NCI-H2196 treated with DMSO at 0.1 percent for 48 hours (cell line): ENCODE measurements at regions not wholly inside any gene's neighbourhood (a gene's known extent, or its start where the extent isn't known, plus 50 kb on each side); places are given as distances from the start of the nearest gene placed in this dataset.

Experiments used
- DNase-seq: peaks from one replicate; lab custom pipeline; 2025; ENCODE audit not compliant: unreplicated experiment; lab: John Stamatoyannopoulos, UW

GRCh38 chr2:9106338-9107167 lies 100.1 kb upstream of the ASAP2 start:
- DNase-seq = peak; percentile 43

GRCh38 chr2:9105601-9106337 lies 100.8 kb upstream of the ASAP2 start:
- DNase-seq = no peak

- DNase-seq = no peak
Observed at GRCh38 chr2:9103663-9104277, 100.3 kb upstream of the MBOAT2 start.

DNA sequence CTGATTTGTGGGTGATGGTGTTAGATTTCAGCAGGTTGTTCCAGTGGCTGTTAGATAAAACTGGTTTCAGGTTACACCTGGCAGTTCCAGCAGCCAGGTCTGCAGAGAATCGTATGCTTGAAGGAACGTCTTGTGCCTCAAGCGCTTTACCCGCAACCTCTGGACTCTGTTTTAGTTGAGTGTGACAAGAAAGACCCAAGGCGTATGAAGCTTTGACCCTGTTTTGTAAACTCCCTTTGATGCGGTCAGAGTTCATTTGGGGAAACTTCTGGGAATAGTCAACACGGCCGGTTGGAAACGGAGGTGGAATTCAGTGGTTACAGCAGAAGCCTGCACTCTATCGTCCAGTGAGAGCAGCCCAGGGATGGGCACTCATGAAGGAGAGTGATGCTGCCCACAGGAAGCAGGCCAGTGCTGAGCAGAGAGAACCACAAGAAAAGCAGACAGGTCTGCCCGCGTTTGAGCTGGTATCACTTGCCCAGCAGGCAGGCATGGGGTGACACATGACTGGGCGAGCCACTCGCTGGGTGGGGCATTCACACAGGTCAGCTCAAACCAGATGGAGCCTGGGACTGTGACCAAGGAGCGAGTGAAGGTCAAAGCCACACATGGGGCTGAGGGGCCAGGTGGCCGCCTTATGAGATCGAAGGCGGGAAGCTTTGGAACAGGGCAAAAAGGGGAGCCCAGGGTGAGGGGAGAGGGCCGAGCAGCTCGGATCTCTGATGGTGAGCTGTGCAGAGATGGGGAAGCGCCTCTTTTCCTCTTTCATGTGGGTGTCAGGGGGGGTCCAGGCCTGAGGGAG lies 99.6 kb upstream of the MBOAT2 start:
- DNase-seq = no peak

DNA sequence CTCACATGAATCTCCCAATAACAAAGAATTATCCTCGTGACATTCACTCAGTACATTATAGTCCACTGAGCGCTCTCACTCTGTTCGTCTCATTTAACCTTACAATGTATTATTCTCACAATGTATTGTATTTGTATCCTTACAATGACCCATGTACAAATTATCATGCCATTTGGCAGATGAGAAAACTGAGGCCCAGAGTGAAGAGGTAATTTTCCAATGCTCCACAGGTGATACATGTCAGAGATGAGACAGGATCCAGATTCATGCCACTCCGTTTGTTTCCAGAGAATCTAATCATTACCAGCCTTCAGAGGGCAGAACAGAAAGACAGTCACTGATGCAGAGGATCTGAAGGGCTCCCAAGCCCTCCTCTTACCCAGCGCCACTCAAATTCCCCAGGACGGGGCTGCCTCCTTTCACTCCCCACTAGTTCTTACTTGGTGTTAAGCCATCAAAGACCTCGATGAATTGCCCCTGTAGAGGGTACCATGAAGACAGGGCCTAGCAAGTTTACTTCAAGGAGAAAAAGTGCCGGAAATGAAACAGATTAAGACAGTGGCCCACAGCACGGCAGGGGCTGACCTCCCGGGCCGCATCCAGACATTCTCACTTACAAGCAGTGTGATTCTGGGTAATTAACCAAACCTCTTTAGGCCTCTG lies 98.4 kb upstream of the MBOAT2 start:
- no peak for DNase-seq

GRCh38 chr2:9100080-9100876 lies 96.8 kb upstream of the MBOAT2 start:
- no peak for DNase-seq

- DNase-seq = no peak
Observed at GRCh38 chr2:9099341-9099751, 95.9 kb upstream of the MBOAT2 start.

DNA sequence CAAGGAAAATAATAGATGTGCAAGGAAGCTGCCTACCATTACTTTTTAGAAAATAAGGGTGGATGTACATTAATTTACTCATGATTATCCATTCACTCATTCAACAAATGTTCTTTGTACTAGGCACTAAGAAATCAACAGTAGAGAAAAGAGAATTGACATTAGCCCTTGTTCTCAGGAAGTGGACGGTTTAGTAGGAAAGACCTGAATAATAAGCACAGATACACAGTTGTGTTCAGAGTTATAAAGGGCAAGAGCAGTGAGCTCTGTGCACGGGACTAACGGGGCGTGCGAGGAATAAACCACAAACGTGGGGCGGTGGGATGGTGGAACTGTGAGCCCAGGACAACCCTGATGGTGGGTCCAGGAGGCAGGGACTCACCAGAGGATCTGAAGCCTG lies 94.4 kb upstream of the MBOAT2 start:
- DNase-seq = no peak

DNA sequence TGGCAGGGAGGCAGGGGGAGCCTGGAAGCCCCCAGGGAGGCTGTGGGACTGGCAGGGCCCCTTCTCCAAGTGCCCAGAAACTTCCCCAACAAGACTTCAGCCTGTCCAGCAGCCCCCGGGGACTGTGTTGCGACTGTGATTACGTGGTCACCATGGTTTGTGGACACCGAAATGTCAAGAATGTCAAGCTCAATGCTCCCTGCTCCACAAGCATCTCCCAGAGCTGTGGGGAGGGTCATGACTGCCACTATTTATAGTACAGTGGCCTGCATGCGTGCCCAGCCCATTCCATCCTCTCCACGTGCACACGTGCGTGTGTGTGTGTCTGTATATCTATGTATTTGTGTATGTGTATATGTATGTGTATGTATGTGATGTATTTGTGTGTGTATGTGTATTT lies 93.8 kb upstream of the MBOAT2 start:
- DNase-seq = no peak

DNA sequence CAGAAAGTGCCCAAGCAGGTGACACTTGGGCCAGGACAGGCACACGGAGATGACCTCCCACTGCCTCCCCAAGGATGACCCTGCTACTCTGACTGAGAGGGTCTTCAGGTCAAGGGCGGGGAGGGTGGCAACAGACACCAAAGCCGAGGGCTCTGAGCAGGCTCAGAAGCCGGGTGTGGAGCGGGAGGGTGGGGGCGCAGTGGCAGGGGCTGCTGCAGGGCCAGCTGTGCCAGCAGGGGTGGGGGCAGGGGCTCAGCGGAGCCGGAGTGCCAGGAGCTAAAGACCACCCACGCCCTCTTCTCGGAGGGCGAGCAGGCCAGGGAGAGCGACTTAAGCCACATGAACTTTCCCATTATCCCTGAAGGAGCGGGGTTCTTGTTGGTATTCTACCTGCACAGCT lies 93.3 kb upstream of the MBOAT2 start:
- DNase-seq = no peak

GRCh38 chr2:9095690-9096089 lies 92.2 kb upstream of the MBOAT2 start:
- DNase-seq = no peak

GRCh38 chr2:9095226-9095625 lies 91.7 kb upstream of the MBOAT2 start:
- DNase-seq = no peak

- no peak for DNase-seq
Observed at GRCh38 chr2:9094117-9094516, 90.6 kb upstream of the MBOAT2 start.

DNA sequence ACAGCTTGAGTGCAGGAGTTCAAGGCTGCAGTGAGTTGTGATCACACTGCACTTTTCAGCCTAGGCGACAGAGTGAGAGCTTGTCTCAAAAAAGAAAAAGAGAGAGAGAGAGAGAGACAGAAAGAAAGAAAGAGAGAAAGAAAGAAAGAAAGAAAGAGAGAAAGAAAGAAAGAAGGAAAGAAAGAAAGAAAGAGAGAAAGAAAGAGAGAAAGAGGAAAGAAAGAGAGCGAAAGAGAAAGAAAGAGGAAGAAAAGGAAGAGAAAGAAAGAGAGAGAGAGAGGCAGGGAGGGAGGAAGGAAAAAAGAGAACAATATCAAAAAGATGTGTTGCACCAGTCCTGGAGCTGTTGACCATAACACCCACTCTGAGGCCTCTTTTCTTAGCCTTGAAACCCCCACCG lies 89.8 kb upstream of the MBOAT2 start:
- no peak for DNase-seq

DNA sequence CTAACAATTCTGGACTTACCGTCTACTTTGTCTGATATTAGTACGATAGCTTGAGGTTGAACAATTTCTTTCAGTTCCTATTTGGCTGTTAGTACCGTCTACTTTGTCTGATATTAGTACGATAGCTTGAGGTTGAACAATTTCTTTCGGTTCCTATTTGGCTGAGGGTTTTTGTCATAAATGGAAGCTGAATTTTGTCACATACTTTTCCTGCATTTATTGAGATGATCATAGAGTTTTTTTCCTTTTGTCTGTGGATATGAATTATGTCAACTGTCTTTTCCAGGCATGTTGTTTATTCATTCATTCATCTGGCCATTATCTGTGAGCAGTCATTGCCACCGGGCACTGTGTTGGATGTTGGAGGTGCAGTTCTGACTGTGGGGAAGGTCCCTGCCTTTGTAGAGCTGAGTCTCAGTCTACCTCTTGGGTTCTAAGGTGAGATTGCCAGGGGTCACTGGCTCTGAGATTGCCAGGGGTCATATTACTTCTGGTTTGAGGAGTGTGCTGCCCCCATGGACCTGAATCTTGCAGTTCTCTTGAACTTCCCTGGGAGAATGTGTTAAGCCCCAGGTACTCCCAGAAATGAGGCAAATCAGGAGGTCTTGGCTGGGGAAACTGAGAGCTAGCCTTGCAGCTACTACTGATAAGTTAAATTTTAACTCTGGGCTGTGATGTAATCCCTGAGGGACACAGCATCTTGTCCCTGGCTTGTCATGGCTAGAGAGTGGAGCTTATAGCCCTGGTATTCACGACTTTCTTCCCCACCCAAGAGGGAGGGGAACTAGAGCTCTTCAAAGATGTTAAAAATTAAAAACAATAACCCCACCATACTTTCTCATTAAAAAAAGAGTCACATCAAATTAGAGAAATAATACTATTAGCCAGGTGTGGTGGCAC lies 89.1 kb upstream of the MBOAT2 start:
- DNase-seq = no peak

- DNase-seq = no peak
Observed at GRCh38 chr2:9091811-9092210, 88.3 kb upstream of the MBOAT2 start.

- no peak for DNase-seq
Observed at GRCh38 chr2:9089831-9090230, 86.3 kb upstream of the MBOAT2 start.

GRCh38 chr2:9087121-9087681 lies 83.7 kb upstream of the MBOAT2 start:
- DNase-seq = no peak

DNA sequence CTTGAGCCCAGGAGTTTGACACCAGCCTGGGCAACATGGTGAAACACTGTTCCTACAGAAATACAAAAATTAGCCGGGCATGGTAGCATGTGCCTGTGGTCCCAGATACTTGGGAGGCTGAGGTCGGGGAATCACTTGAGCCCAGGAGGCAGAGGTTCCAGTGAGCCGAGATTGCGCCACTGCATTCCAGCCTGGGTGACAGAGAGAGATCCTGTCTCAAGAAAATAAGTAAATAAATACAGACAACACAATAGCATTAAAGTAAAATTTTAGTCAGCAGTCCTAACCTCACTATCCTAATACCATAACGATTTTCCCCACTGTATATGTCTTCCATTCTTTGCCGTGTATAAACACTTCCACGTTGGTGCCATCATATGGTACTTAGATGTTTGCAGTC lies 83.0 kb upstream of the MBOAT2 start:
- DNase-seq = no peak
